ENCODE measurements at regions not wholly inside any gene's neighbourhood (a gene's known extent, or its start where the extent isn't known, plus 50 kb on each side); places are given as distances from the start of the nearest gene placed in this dataset.

- DNase-seq, result no peak
These were observed 137.6 kb upstream of the SSTR1 start for GRCh38 chr14:38070061-38070588.

- DNase-seq, result no peak
These were observed 134.1 kb upstream of the SSTR1 start for GRCh38 chr14:38073641-38074040.

- no peak for DNase-seq
These were observed 133.6 kb upstream of the SSTR1 start for GRCh38 chr14:38074081-38074480.

GRCh38 chr14:38074754-38075153 lies 132.9 kb upstream of the SSTR1 start:
- DNase-seq, result no peak

GRCh38 chr14:38078393-38078792 lies 129.3 kb upstream of the SSTR1 start:
- DNase-seq, result no peak

GRCh38 chr14:38079268-38079667 lies 128.4 kb upstream of the SSTR1 start:
- DNase-seq, result no peak

GRCh38 chr14:38079886-38080285 lies 127.8 kb upstream of the SSTR1 start:
- DNase-seq, result no peak

GRCh38 chr14:38080696-38081095 lies 127.0 kb upstream of the SSTR1 start:
- no peak for DNase-seq

GRCh38 chr14:38083039-38083438 lies 124.7 kb upstream of the SSTR1 start:
- DNase-seq, result no peak

GRCh38 chr14:38089123-38089522 lies 118.6 kb upstream of the SSTR1 start:
- no peak for DNase-seq

- no peak for DNase-seq
These were observed 117.2 kb upstream of the SSTR1 start for GRCh38 chr14:38090506-38090905.

- DNase-seq, result no peak
These were observed 109.4 kb upstream of the SSTR1 start for GRCh38 chr14:38098074-38098836.

GRCh38 chr14:38101679-38102078 lies 106.0 kb upstream of the SSTR1 start:
- no peak for DNase-seq

GRCh38 chr14:38103542-38104225 lies 104.0 kb upstream of the SSTR1 start:
- DNase-seq, result no peak

- DNase-seq, result no peak
These were observed 102.5 kb upstream of the SSTR1 start for GRCh38 chr14:38105106-38105702.

GRCh38 chr14:38107216-38107631 lies 100.5 kb upstream of the SSTR1 start:
- no peak for DNase-seq

GRCh38 chr14:38108681-38109080 lies 99.0 kb upstream of the SSTR1 start:
- no peak for DNase-seq

- no peak for DNase-seq
These were observed 97.4 kb upstream of the SSTR1 start for GRCh38 chr14:38110258-38110657.

- no peak for DNase-seq
These were observed 96.7 kb upstream of the SSTR1 start for GRCh38 chr14:38111046-38111445.

- DNase-seq, result no peak
These were observed 94.2 kb upstream of the SSTR1 start for GRCh38 chr14:38113546-38113945.

GRCh38 chr14:38116895-38117294 lies 90.8 kb upstream of the SSTR1 start:
- DNase-seq, result no peak

- no peak for DNase-seq
These were observed 87.6 kb upstream of the SSTR1 start for GRCh38 chr14:38120109-38120508.

- DNase-seq, result no peak
These were observed 86.2 kb upstream of the SSTR1 start for GRCh38 chr14:38121320-38122020.

Measured in skin of body (tissue), 1 donor.